Breast epithelium (tissue), 3 donors: ENCODE measurements at regions not wholly inside any gene's neighbourhood (a gene's known extent, or its start where the extent isn't known, plus 50 kb on each side); places are given as distances from the start of the nearest gene placed in this dataset.

Experiments used
- POLR2A ChIP-seq: fragments of 450-650 bp; IDR thresholded peaks from one replicate; pipeline ENCODE4 v1.6.1; 2016; ENCODE audit warnings: antibody characterized with exemption, mild to moderate bottlenecking, moderate library complexity
- TF ChIP-seq, protein P1 (sequence below), 3 donors: fragments of 450-650 bp; IDR thresholded peaks; one replicate each; pipeline ENCODE4 v1.5.1; 2016 to 2017; ENCODE audit warnings: antibody characterized with exemption in 3 of 3, mild to moderate bottlenecking in 3 of 3, moderate library complexity in 3 of 3

GRCh38 chr4:13956947-13957346 lies 329.4 kb upstream of the BOD1L1 start:
- TF ChIP-seq, protein P1, sequence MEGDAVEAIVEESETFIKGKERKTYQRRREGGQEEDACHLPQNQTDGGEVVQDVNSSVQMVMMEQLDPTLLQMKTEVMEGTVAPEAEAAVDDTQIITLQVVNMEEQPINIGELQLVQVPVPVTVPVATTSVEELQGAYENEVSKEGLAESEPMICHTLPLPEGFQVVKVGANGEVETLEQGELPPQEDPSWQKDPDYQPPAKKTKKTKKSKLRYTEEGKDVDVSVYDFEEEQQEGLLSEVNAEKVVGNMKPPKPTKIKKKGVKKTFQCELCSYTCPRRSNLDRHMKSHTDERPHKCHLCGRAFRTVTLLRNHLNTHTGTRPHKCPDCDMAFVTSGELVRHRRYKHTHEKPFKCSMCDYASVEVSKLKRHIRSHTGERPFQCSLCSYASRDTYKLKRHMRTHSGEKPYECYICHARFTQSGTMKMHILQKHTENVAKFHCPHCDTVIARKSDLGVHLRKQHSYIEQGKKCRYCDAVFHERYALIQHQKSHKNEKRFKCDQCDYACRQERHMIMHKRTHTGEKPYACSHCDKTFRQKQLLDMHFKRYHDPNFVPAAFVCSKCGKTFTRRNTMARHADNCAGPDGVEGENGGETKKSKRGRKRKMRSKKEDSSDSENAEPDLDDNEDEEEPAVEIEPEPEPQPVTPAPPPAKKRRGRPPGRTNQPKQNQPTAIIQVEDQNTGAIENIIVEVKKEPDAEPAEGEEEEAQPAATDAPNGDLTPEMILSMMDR (IDR thresholded peaks at IDR 0.05): no peak
- TF ChIP-seq POLR2A: no peak
